ENCODE measurements at regions not wholly inside any gene's neighbourhood (a gene's known extent, or its start where the extent isn't known, plus 50 kb on each side); places are given as distances from the start of the nearest gene placed in this dataset.
"Not testable (repeated sequence)": the region's sequence is repeated elsewhere in the genome, so short reads cannot be mapped to it uniquely, and the experiment has no call there.

- intact Hi-C loops (cut with DNase I; ENCODE audit: low total_unique reads); H3K9me3 ChIP-seq; H3K27ac ChIP-seq; H3K4me1 ChIP-seq; H3K36me3 ChIP-seq; DNase-seq (ENCODE audit: low spot score in 2 of 2); H3K4me3 ChIP-seq; H3K27me3 ChIP-seq: not testable (repeated sequence)
Measured at GRCh38 chr6:58185300-58185699, 867.9 kb downstream of the PRIM2 start.

DNA sequence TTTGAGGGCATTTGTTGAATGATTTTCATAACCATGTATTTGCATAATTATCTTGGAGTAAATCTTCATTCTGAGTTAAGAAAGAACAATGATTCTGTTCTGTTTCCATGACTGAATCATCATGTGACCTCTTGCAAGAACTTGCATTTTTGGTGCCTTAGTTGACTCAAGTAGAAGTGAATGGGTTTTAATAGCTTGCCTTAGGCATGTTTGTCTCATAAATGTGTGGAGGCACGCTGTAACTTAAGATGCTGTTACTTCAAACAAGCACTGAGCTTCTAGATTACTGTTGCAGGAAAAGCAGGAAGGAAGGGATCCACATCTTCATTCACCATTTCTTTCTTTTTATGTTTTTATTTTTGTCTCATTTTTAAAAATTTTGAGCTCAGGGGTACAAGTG, 875.8 kb downstream of the PRIM2 start:
- H3K9me3 ChIP-seq; intact Hi-C loops (cut with DNase I; ENCODE audit: low total_unique reads); H3K27ac ChIP-seq; H3K27me3 ChIP-seq; H3K36me3 ChIP-seq; H3K4me3 ChIP-seq; H3K4me1 ChIP-seq; DNase-seq (ENCODE audit: low spot score in 2 of 2): not testable (repeated sequence)

- H3K4me3 ChIP-seq = no peak overlapping the region
- H3K36me3 ChIP-seq = no peaks in the 10 kb centered on the region
- H3K27me3 ChIP-seq = no peaks in the 10 kb centered on the region
- peaks cover 0 to 1% of the 10 kb centered on the region in 2 donors for H3K9me3 ChIP-seq
- intact Hi-C loops (cut with DNase I; ENCODE audit: low total_unique reads) = no loop called here
- H3K27ac ChIP-seq = no peak overlapping the region
- DNase-seq (ENCODE audit: low spot score in 2 of 2) = no peak
- no peak for TF ChIP-seq POLR2AphosphoS5 (IDR thresholded peaks at IDR 0.05)
- TF ChIP-seq POLR2A (IDR thresholded peaks at IDR 0.05) = no peak
- TF ChIP-seq, protein P1, sequence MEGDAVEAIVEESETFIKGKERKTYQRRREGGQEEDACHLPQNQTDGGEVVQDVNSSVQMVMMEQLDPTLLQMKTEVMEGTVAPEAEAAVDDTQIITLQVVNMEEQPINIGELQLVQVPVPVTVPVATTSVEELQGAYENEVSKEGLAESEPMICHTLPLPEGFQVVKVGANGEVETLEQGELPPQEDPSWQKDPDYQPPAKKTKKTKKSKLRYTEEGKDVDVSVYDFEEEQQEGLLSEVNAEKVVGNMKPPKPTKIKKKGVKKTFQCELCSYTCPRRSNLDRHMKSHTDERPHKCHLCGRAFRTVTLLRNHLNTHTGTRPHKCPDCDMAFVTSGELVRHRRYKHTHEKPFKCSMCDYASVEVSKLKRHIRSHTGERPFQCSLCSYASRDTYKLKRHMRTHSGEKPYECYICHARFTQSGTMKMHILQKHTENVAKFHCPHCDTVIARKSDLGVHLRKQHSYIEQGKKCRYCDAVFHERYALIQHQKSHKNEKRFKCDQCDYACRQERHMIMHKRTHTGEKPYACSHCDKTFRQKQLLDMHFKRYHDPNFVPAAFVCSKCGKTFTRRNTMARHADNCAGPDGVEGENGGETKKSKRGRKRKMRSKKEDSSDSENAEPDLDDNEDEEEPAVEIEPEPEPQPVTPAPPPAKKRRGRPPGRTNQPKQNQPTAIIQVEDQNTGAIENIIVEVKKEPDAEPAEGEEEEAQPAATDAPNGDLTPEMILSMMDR (IDR thresholded peaks at IDR 0.05) = no peak
- no peaks in the 10 kb centered on the region for H3K4me1 ChIP-seq
Measured at GRCh38 chr6:58198301-58198700, 880.9 kb downstream of the PRIM2 start.

- H3K4me1 ChIP-seq; H3K4me3 ChIP-seq; intact Hi-C loops (cut with DNase I; ENCODE audit: low total_unique reads); H3K27ac ChIP-seq; H3K36me3 ChIP-seq; H3K27me3 ChIP-seq; DNase-seq (ENCODE audit: low spot score in 2 of 2): not testable (repeated sequence)
- H3K9me3 ChIP-seq = peaks cover 3 to 27% of the 10 kb centered on the region in 2 donors
Measured at GRCh38 chr6:58237124-58237523, 919.7 kb downstream of the PRIM2 start.

GRCh38 chr6:58238421-58238820, 921.0 kb downstream of the PRIM2 start:
- intact Hi-C loops (cut with DNase I; ENCODE audit: low total_unique reads); H3K27ac ChIP-seq; H3K36me3 ChIP-seq; H3K4me1 ChIP-seq; H3K27me3 ChIP-seq; DNase-seq (ENCODE audit: low spot score in 2 of 2); H3K4me3 ChIP-seq: not testable (repeated sequence)
- peaks cover 0 to 27% of the 10 kb centered on the region in 2 donors for H3K9me3 ChIP-seq

DNA sequence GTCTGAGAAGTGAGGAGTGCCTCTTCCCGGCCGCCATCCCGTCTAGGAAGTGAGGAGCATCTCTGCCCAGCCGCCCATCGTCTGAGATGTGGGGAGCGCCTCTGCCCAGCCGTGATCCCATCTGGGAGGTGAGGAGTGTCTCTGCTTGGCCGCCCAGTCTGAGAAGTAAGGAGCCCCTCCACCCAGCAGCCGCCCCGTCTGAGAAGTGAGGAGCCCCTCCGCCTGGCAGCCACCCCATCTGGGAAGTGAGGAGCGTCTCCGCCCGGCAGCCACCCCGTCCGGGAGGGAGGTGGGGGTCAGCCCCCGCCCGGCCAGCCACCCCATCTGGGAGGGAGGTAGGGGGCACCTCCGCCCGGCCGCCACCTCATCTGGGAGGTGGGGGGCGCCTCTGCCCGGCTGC, 940.2 kb downstream of the PRIM2 start:
- H3K27me3 ChIP-seq; intact Hi-C loops (cut with DNase I; ENCODE audit: low total_unique reads); H3K27ac ChIP-seq; H3K4me1 ChIP-seq; H3K4me3 ChIP-seq; DNase-seq (ENCODE audit: low spot score in 2 of 2); H3K36me3 ChIP-seq: not testable (repeated sequence)
- H3K9me3 ChIP-seq = peaks cover 5 to 16% of the 10 kb centered on the region in 2 donors

GRCh38 chr6:58290177-58290576, 972.7 kb downstream of the PRIM2 start:
- TF ChIP-seq POLR2AphosphoS5 (IDR thresholded peaks at IDR 0.05) = no peak
- TF ChIP-seq, protein P1 (IDR thresholded peaks at IDR 0.05) = no peak
- no peak for TF ChIP-seq POLR2A (IDR thresholded peaks at IDR 0.05)
- no peak overlapping the region for H3K27ac ChIP-seq
- no peak overlapping the region for H3K4me3 ChIP-seq
- no peak for DNase-seq (ENCODE audit: low spot score in 2 of 2)
- H3K36me3 ChIP-seq = no peaks in the 10 kb centered on the region
- intact Hi-C loops (cut with DNase I; ENCODE audit: low total_unique reads) = no loop called here
- H3K4me1 ChIP-seq = no peaks in the 10 kb centered on the region
- H3K27me3 ChIP-seq = no peaks in the 10 kb centered on the region
- no peaks in the 10 kb centered on the region for H3K9me3 ChIP-seq

GRCh38 chr6:58291319-58291718, 973.9 kb downstream of the PRIM2 start:
- H3K27me3 ChIP-seq; H3K4me3 ChIP-seq; H3K27ac ChIP-seq; H3K4me1 ChIP-seq; H3K36me3 ChIP-seq; intact Hi-C loops (cut with DNase I; ENCODE audit: low total_unique reads); H3K9me3 ChIP-seq; DNase-seq (ENCODE audit: low spot score in 2 of 2): not testable (repeated sequence)

DNA sequence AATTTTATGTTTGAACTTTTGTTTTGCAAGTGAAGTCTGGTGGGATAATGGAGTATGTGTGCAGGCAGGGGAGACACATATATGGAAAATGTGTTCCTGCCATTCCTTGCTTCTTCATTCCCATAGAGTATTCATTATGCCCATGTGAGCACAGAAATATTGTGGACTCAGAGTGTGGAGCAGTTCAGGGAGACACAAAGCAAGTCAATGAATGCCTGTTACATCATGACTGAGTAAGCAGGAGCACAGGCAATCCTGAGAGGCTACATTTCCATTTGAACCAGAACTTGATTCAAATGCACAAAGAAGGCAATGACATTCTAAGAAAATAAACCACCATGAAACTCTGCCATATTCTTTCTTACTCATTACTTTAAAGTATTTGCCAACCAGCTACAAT, 990.5 kb downstream of the PRIM2 start:
- H3K4me1 ChIP-seq; H3K4me3 ChIP-seq; DNase-seq (ENCODE audit: low spot score in 2 of 2); H3K9me3 ChIP-seq; intact Hi-C loops (cut with DNase I; ENCODE audit: low total_unique reads); H3K36me3 ChIP-seq; H3K27me3 ChIP-seq; H3K27ac ChIP-seq: not testable (repeated sequence)

DNA sequence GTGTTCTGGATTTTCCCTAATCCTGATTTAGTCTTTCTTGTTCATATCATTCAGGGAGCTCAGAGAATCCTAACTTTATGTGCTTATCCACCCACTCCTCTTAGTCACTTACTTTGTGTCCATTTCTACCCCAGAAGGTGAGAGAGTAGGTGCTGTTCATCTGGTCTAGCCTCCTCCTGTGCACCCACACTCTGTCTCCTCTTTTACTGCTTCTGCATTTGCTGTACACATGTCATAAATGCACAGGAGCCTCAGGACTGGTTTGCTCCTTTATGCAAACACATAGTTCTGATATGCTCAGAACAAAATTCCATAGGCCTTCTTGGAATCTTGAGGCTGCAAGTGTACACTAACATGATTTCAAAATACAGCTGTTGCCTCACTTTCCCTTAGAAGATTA, 1014.7 kb downstream of the PRIM2 start:
- H3K27me3 ChIP-seq; DNase-seq (ENCODE audit: low spot score in 2 of 2); H3K4me1 ChIP-seq; intact Hi-C loops (cut with DNase I; ENCODE audit: low total_unique reads); H3K4me3 ChIP-seq; H3K9me3 ChIP-seq; H3K36me3 ChIP-seq; H3K27ac ChIP-seq: not testable (repeated sequence)

DNA sequence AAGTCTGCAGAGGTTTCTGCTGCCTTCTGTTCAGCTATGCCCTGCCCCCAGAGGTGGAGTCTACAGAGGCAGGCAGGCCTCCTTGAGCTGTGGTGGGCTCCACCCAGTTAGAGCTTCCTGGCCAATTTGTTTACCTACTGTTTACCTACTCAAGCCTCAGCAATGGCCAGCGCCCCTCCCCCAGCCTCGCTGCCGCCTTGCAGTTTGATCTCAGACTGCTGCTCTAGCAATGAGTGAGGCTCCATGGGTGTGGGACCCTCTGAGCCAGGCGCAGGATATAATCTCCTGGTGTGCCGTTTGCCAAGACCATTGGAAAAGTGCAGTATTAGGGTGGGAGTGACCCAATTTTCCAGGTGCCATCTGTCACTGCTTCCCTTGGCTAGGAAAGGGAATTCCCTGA, 1024.9 kb downstream of the PRIM2 start:
- H3K4me1 ChIP-seq; intact Hi-C loops (cut with DNase I; ENCODE audit: low total_unique reads); H3K27me3 ChIP-seq; H3K36me3 ChIP-seq; DNase-seq (ENCODE audit: low spot score in 2 of 2); H3K27ac ChIP-seq; H3K4me3 ChIP-seq; H3K9me3 ChIP-seq: not testable (repeated sequence)

- intact Hi-C loops (cut with DNase I; ENCODE audit: low total_unique reads); H3K27me3 ChIP-seq; DNase-seq (ENCODE audit: low spot score in 2 of 2); H3K9me3 ChIP-seq; H3K36me3 ChIP-seq; H3K27ac ChIP-seq; H3K4me1 ChIP-seq; H3K4me3 ChIP-seq: not testable (repeated sequence)
Measured at GRCh38 chr6:58347534-58347933, 1030.1 kb downstream of the PRIM2 start.
